DOHH2 (cell line): ENCODE measurements at regions not wholly inside any gene's neighbourhood (a gene's known extent, or its start where the extent isn't known, plus 50 kb on each side); places are given as distances from the start of the nearest gene placed in this dataset.

Experiments
- CTCF ChIP-seq: fragments of 200-600 bp; sonication (generic); IDR thresholded peaks from one replicate; pipeline ENCODE4 v1.5.1; 2014; ENCODE audit warnings: antibody characterized with exemption, mild to moderate bottlenecking, low read depth, low read length; ENCODE audit not compliant: poor library complexity, severe bottlenecking
- EZH2phosphoT487 ChIP-seq: fragments of 200-600 bp; sonication (generic); IDR thresholded peaks from 2 replicates; pipeline ENCODE4 v1.6.1; 2017; ENCODE audit warnings: borderline replicate concordance, mild to moderate bottlenecking, antibody characterized with exemption, low read length, moderate library complexity, mixed read lengths

DNA sequence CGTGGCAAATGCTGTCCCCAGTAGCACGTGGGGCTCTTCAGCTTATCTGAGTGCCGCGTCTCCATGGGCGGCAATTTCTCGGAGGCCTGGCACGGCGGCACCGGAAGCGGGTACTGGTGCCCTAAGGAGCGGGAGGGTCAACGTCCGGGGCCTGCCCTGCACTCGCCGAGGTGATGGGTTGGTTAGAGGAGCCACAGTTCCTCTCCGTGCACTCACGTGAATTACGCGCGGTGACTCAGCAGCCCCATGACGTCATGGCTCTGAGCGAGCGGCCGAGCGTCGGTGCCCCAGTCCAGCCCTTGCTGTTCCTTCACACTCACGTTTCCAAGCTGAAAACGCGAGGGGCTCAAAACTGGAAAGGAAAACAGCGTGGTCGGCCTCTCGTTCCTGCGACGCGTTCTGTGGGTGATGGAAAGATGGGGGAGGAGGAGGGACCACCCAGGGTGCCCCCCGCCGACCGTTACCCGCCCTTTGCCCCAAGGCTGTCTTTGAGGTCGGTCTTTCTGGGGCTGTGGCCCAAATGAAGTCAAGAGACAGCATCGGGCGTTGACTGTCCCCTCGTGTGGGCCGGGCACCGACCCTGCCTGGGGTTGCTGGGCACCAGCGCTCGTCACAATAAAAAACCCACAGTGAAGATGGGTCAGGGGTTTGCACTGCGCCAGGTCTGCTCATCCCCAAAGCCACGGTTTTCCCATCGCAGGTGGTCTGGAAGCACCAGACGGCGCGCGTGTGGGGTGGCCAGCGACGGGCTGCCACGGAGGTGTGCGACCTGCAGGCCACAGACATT, 70.4 kb upstream of the CFAP46 start:
- TF ChIP-seq CTCF (no peak), EZH2phosphoT487 (no peak)
